GM19238 (cell line): ENCODE measurements at regions not wholly inside any gene's neighbourhood (a gene's known extent, or its start where the extent isn't known, plus 50 kb on each side); places are given as distances from the start of the nearest gene placed in this dataset.
"Not testable (repeated sequence)": the region's sequence is repeated elsewhere in the genome, so short reads cannot be mapped to it uniquely, and the experiment has no call there.

Experiments
- DNase-seq: peaks from one replicate; pipeline ENCODE4 v3.0.0; 2011; ENCODE audit warnings: low spot score; ENCODE audit not compliant: insufficient read length

GRCh38 chr19:28169168-28169887 is 1043.6 kb downstream of the UQCRFS1 start:
- DNase-seq: no peak

DNA sequence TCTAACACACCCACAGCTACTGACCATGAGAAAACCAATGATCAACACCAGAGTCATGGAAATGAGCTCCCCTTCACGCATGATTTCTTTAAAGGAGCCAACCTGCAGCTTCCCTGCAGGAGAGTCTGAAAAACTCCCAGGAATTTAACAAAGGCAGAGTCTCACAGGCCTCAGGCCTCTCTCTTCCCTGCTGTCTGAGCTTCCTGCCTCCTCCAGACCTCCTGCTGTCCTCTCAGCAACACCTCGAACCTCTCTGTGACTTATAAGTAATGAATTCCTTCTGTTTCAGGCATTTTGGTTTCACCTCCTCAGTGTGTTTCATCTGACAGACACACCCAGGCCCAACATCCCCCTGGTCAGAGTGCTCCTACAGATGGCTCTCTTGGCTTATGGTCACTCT is 1044.4 kb downstream of the UQCRFS1 start:
- no peak for DNase-seq

DNA sequence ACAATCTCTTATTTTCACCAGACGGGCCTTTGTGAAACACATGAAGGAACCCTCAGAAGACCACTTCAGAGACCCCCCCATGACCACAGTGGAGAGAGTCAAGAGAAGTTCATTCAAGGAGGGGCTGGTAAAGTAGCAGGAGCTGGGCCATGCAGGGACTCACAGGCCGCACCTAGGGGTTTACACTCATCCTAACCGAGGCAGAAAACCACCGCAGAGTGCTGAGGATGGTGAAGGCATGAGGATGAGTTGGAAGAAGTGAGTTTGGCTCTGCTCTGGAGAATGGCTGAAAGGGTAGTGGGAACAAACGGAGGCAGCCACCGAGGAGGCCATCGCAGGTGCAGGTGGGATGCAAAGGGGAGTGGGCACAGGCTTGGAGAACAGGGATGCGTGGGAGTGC is 1046.9 kb downstream of the UQCRFS1 start:
- no peak for DNase-seq

DNA sequence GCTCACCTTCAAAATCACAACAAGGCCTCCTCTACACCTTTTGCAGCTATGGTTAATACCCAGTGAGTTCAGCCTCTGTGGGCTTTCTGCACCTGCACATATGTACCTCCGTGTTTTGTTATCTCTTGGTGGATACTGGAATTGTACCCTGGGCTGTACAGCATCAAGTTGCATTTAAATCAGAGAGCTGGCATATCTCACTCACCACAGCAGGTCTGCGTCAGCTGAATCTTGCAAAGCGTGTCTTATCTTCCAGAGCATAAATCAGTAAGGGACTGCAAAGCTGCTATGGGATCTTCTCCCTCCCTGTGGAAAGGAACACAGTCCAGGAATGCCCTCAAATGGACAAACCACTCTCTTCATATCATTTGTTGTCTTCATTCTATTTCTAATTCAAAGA is 1048.7 kb downstream of the UQCRFS1 start:
- no peak for DNase-seq

DNA sequence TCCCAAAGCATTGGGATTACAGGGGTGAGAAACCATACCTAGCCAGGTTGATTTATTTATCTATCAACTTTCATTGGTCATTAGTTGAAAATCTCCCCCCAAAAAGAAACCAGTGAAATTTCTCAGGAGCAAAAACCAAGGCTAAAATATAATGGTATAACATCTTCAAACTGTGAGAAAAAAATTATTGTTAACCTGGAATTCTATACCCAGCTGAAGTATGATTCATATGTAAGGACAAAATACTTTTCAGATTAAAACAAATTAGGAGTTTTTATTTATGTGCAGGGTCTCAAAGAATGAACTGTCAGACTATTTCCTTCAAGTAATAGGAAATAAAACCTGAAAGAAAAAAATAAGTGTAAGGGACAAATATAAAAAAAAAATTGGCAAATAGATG is 1053.9 kb downstream of the UQCRFS1 start:
- DNase-seq: no peak

DNA sequence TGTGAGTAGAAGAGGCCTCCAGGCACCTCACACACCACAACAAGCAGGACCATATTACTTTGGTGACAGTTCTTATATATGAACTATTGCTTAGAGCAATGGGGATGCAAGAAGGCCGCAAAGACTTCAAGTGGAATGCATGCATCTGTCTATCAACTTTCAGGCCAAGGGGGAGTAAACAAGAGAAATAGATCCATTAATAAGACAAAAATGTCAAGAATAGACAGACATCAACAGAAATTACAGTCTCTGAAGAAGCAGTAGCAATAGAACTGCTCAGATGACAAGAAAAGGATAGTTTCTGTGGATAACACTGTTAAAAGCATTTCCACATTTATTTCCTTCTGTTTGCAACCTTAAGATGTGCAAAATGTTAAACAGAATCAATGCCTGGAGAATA is 1057.7 kb downstream of the UQCRFS1 start:
- DNase-seq: no peak

DNA sequence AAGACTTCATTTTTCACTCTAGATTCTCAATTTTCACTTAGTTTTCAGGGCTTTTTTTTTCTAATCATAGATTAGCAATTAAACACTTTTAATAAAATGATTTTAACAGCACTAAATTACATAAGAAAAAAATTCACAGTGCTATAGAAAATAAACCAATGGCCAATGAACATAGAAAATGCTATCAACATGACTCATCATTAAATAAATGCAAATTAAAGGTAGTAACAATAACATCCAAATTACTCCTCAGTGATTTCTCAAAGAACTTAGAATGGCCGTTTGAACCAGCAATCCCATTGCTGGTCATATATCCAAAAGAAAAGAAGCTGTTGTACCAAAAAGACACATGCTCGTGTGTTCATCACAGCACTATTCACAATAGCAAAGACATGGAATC is 1058.9 kb downstream of the UQCRFS1 start:
- no peak for DNase-seq

GRCh38 chr19:28153123-28153522 is 1059.8 kb downstream of the UQCRFS1 start:
- no peak for DNase-seq

DNA sequence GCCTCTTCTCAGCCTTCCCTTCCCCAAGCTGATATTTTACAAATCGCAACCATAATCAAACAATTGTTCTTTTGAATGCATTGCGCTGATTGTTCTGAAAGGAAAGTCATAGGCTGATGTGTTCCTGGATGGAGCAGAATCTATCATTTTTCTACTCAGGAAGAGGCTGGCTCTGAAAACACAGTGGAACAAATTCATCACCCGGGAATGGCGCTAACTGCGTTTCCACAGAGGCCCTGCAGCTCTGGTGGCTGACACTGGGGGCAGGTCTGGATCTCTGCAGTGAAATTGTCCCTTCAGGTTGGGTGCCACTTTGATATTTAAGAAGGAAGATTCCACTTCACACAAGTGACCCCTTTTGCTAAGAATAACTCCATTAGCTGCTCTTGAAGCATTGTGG is 1060.8 kb downstream of the UQCRFS1 start:
- no peak for DNase-seq

DNA sequence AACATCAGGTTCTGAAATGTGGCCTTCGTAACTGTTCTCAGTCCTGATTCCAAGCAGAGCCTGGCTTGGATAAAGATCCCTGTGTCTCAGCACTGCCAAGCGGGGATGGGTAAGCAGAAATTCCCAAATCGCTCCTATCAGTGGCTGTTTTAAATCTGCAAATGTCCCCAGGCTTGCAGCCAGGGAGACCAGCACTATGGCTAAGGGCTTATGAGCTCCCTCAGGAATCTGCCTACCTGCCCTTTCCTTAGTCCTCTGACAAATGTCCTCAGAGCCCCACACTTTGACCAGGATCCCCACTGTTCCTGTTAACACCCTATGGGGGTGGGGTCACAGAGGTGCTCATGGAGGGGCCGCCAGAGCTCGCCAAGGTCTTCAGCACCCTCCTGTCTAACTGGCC is 1062.8 kb downstream of the UQCRFS1 start:
- no peak for DNase-seq

- DNase-seq: no peak
These were observed 1064.4 kb downstream of the UQCRFS1 start for GRCh38 chr19:28148554-28148953.

- no peak for DNase-seq
These were observed 1070.7 kb downstream of the UQCRFS1 start for GRCh38 chr19:28142258-28142657.

- DNase-seq: no peak
These were observed 1072.8 kb downstream of the UQCRFS1 start for GRCh38 chr19:28140201-28140600.

GRCh38 chr19:28137772-28138171 is 1075.2 kb downstream of the UQCRFS1 start:
- DNase-seq: no peak

DNA sequence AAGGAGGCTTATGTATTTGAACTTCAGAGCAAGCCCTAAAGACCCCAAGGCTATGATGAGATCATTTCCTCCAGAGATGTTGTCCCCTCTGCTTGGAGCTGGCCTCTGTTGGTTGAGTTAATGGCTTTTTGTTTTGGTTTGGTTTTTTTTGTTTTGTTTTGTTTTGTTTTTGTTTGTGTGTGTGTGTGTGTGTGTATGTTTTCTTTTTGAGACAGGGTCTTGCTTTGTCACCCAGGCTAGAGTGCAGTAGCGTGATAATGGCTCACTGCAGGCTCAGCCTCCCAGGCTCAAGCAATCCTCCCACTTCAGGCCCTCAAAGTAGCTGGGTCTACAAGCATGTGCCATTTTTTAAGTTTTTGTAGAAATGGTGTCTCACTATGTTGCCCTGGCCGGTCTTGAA is 1076.2 kb downstream of the UQCRFS1 start:
- no peak for DNase-seq

DNA sequence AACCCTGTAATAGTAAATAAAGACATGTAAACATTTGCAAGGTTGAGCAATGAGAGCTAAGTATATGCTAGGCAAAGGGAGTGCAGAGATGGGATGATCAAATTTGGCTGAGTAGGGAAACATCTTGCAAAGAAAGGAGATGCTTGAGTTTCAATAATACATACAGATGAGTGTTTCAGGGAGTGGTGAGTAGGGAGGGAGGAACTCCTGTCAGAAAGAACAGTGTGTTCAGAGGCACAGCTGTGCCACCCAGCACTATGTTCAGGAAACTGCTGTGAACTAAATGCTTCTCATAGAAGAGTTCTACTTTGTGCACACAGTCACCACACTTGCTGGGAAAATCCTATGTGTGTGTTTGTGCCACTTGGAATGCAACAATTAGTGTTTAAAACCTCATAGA is 1077.1 kb downstream of the UQCRFS1 start:
- no peak for DNase-seq

DNA sequence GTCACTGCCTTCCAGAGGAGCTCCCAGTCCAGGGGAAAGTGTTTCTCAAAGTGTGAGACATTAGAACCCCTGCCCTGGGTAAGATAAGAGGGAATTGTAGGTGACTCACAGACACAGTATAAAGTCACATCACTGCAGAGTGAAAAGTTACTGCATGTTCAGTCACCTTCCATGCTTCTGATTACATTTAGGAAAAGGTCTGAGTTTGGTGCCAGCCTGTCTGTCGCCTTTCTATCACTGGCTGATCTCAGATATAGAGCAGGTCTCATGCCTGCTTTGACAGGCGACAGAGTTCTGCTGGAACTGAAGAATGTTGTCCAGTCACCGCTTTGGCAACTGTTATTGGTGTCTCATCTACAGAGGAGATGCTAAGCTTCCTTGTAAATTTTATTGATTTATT is 1078.6 kb downstream of the UQCRFS1 start:
- DNase-seq: no peak

DNA sequence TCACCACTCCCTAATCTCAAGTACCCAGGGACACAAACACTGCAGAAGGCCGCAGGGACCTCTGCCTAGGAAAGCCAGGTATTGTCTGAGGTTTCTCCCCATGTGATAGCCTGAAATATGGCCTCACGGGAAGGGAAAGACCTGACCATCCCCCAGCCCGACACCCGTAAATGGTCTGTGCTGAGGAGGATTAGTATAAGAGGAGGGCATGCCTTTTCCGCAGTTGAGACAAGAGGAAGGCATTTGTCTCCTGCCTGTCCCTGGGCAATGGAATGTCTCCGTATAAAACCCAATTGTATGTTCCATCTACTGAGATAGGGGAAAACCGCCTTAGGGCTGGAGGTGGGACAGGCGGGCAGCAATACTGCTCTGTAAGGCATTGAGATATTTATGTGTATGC is 1082.1 kb downstream of the UQCRFS1 start:
- not testable (repeated sequence) for DNase-seq

GRCh38 chr19:28130066-28130511 is 1082.9 kb downstream of the UQCRFS1 start:
- DNase-seq: peak; percentile 2

GRCh38 chr19:28128341-28128740 is 1084.6 kb downstream of the UQCRFS1 start:
- DNase-seq: no peak

GRCh38 chr19:28126135-28126898 is 1086.6 kb downstream of the UQCRFS1 start:
- DNase-seq: no peak

DNA sequence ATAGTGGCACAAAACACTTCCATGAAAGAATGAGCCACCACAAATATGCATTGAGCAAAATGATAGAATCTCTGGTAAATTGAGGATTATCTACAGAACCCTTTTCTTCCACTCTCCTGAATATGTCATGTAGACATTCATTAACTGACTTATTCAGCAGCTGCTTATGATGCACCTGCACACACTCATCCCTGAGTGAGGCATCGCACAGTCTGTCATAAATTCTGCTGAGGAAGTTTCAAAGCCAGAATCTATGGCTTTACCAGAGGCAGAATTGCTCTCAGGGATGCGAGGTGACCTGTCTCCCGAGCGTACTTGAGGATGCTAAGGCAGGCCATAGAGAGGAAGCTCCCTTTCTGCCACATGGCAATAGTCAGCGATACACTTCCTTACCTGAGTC is 1090.2 kb downstream of the UQCRFS1 start:
- DNase-seq: no peak

DNA sequence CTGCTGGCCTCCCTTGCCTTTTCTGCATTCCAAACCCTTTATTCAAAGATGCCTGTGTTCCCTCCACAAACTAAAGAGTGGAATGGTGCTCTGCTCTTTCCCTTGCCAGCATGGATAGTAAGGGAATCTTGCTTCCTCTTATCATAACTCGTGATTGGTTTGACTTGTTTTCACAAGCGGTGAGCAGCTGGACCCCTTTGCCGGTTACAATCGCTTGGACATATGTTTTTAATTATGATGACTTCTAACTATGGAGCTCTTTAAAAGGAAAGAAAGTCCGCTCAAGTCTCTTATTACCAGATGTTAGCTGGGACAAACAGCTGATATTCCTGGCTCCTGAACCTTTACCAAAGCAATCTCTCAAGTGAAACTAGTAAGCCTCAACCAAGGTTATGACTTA is 1094.7 kb downstream of the UQCRFS1 start:
- DNase-seq: no peak
